ENCODE measurements at regions not wholly inside any gene's neighbourhood (a gene's known extent, or its start where the extent isn't known, plus 50 kb on each side); places are given as distances from the start of the nearest gene placed in this dataset.

DNA sequence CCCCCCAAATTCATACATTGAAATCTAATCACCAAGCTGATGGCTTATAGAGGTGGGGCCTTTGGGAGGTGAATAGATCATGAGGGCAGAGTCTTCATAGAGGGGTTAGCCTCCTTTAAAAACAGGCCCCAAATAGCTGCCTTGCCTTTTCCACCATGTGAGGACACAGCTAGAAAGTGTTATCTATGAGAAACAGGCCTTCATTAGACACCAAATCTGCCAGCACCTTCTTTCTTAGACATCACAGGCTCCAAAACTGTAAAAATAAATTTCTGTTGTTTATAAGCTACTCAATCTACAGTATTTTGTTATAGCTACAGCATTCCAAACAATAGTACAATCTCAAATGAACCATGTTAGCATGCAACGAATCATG lies 459.3 kb upstream of the GCFC2 start:
- TF ChIP-seq, protein P1, sequence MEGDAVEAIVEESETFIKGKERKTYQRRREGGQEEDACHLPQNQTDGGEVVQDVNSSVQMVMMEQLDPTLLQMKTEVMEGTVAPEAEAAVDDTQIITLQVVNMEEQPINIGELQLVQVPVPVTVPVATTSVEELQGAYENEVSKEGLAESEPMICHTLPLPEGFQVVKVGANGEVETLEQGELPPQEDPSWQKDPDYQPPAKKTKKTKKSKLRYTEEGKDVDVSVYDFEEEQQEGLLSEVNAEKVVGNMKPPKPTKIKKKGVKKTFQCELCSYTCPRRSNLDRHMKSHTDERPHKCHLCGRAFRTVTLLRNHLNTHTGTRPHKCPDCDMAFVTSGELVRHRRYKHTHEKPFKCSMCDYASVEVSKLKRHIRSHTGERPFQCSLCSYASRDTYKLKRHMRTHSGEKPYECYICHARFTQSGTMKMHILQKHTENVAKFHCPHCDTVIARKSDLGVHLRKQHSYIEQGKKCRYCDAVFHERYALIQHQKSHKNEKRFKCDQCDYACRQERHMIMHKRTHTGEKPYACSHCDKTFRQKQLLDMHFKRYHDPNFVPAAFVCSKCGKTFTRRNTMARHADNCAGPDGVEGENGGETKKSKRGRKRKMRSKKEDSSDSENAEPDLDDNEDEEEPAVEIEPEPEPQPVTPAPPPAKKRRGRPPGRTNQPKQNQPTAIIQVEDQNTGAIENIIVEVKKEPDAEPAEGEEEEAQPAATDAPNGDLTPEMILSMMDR (conservative IDR thresholded peaks at IDR 0.05 in 1 of 2, IDR thresholded peaks at IDR 0.05 in 1 of 2; ENCODE audit: low read depth in 1 of 2, low read length in 2 of 2), result no peak
- no peak for TF ChIP-seq EZH2 (IDR thresholded peaks at IDR 0.05; ENCODE audit: low read length, missing control alignments)
